ENCODE measurements at regions not wholly inside any gene's neighbourhood (a gene's known extent, or its start where the extent isn't known, plus 50 kb on each side); places are given as distances from the start of the nearest gene placed in this dataset.
"Not testable (repeated sequence)": the region's sequence is repeated elsewhere in the genome, so short reads cannot be mapped to it uniquely, and the experiment has no call there.

DNA sequence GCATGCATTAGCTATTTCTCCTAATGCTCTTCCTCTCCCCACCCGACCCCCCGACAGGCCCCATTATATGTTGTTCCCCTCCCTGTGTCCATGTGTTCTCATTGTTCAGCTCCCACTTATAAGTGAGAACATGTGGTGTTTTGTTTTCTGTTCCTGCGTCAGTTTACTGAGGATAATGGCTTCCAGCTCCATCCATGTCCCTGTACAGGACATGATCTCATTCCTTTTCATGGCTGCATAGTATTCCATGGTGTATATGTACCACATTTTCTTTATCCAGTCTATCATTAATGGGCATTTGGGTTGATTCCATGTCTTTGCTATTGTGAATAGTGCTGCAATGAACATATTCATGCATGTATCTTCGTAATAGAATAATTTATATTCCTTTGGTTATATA, 116.1 kb upstream of the PREP start:
- H3K4me3 ChIP-seq (ENCODE audit: low read depth, low read length); H3K9me3 ChIP-seq (ENCODE audit: control insufficient read depth, insufficient read depth, low read length); DNase-seq (ENCODE audit: low read depth in 4 of 6, low spot score in 6 of 6); H3K36me3 ChIP-seq (ENCODE audit: control insufficient read depth, insufficient read depth, low read length); H3K27me3 ChIP-seq (ENCODE audit: control insufficient read depth, insufficient read depth, low read length); H3K4me1 ChIP-seq (ENCODE audit: control insufficient read depth, insufficient read depth, low read length); H3K27ac ChIP-seq (ENCODE audit: low read depth, low read length): not testable (repeated sequence)
- WGBS (ENCODE audit: insufficient coverage): no CpG with 5 or more reads among the region's 4 CpGs

DNA sequence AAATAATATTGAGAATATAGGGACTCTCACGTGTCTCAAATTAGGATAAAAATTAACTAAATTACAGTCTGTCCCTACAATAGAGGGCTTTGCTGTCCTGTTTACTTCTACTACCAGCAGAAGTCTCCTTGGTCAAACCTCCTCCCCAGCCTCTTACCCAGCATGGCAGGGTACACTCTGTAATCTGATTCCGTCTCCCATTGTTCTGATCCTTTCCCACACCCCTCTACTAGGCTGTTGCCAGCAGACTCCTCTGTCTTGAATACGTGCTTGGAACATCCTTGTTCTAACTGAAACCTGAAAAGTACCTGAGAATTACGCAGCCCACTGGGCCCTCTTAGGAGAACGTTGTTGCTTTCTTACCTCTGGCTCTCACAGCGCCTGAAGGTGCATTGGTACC, 112.2 kb upstream of the PREP start:
- no peak overlapping the region for H3K4me3 ChIP-seq (ENCODE audit: low read depth, low read length)
- DNase-seq (ENCODE audit: low read depth in 4 of 6, low spot score in 6 of 6): no peak

DNA sequence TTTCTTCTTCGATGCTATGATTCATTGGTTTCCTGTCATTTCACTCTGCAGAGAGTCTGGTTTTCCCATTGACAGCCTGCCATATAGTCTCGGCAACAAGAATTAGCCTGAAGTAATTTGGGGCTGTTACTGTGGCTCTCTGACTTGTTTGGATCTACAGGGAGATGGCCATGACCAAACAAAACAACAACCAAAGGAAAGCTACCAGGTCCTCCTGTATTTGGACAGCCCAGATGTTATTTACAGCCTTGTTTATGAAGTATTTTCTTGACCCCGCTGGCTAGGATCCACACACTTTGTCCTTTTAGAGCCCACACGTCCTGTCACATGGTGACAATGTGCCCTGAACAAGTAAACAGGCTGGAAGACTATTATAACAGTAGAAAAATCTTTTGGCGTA, 111.4 kb upstream of the PREP start:
- H3K9me3 ChIP-seq (ENCODE audit: control insufficient read depth, insufficient read depth, low read length): no peaks in the 10 kb centered on the region
- no peaks in the 10 kb centered on the region for H3K27me3 ChIP-seq (ENCODE audit: control insufficient read depth, insufficient read depth, low read length)
- H3K27ac ChIP-seq (ENCODE audit: low read depth, low read length): no peak overlapping the region
- 90% methylated on average over 2 of the region's 5 CpGs for WGBS (ENCODE audit: insufficient coverage)
- peaks cover 3% of the 10 kb centered on the region for H3K4me1 ChIP-seq (ENCODE audit: control insufficient read depth, insufficient read depth, low read length)
- no peak overlapping the region for H3K4me3 ChIP-seq (ENCODE audit: low read depth, low read length)
- no peaks in the 10 kb centered on the region for H3K36me3 ChIP-seq (ENCODE audit: control insufficient read depth, insufficient read depth, low read length)
- no peak for DNase-seq (ENCODE audit: low read depth in 4 of 6, low spot score in 6 of 6)

More for the DNA sequence above, 112.2 kb upstream of the PREP start:
- Histone ChIP-seq H3K9me3 (ENCODE audit: control insufficient read depth, insufficient read depth, low read length) (no peaks in the 10 kb centered on the region), H3K27me3 (ENCODE audit: control insufficient read depth, insufficient read depth, low read length) (no peaks in the 10 kb centered on the region), H3K4me1 (ENCODE audit: control insufficient read depth, insufficient read depth, low read length) (peaks cover under 1% of the 10 kb centered on the region), H3K27ac (ENCODE audit: low read depth, low read length) (no peak overlapping the region), H3K36me3 (ENCODE audit: control insufficient read depth, insufficient read depth, low read length) (no peaks in the 10 kb centered on the region)
- 74% methylated on average over 5 of the region's 6 CpGs for WGBS (ENCODE audit: insufficient coverage)

DNA sequence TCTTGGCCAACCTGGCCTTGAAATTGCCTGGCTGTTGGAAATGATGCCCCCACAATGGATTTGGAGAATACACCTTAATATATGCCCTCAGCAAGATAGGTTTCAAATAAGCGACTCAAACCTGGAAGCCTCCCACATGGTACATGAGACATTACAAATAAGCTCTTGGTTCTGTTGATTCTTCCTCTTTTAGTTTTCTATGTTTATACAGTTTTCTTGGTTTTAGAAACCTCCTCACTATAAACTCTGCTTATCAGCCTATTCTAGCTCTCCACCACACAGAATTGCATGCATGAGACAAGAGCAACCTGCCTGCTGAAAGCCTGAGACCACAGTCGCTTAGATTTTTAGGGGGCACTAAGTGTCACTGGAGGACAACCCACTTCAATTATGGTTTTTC, 108.8 kb upstream of the PREP start:
- Histone ChIP-seq H3K4me3 (ENCODE audit: low read depth, low read length) (no peak overlapping the region), H3K9me3 (ENCODE audit: control insufficient read depth, insufficient read depth, low read length) (peaks cover under 1% of the 10 kb centered on the region), H3K27me3 (ENCODE audit: control insufficient read depth, insufficient read depth, low read length) (no peaks in the 10 kb centered on the region), H3K4me1 (ENCODE audit: control insufficient read depth, insufficient read depth, low read length) (peaks cover 3% of the 10 kb centered on the region), H3K27ac (ENCODE audit: low read depth, low read length) (no peak overlapping the region), H3K36me3 (ENCODE audit: control insufficient read depth, insufficient read depth, low read length) (no peaks in the 10 kb centered on the region)
- 100% methylated on average over 1 of the region's 2 CpGs for WGBS (ENCODE audit: insufficient coverage)
- no peak for DNase-seq (ENCODE audit: low read depth in 4 of 6, low spot score in 6 of 6)

DNA sequence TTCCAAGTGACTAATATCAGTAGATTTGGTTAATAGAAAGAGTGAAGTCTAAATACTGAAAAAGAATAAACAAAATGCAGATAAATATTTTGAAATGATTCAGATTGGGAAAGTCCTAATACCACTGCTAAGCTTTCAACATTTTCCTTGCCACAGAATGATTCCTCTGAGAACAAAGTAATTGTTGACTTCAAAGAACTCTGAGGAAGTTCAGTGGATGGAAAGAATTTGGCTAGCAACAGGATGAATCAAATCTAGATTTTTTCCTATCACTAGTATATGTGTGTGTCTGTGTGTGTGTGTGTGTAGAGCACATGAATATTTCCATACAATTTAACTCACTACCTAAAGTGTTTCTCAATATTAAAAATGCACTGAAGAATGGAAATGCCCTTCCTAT, 107.9 kb upstream of the PREP start:
- Histone ChIP-seq H3K27ac (ENCODE audit: low read depth, low read length) (no peak overlapping the region), H3K4me3 (ENCODE audit: low read depth, low read length) (no peak overlapping the region), H3K9me3 (ENCODE audit: control insufficient read depth, insufficient read depth, low read length) (peaks cover 1% of the 10 kb centered on the region), H3K36me3 (ENCODE audit: control insufficient read depth, insufficient read depth, low read length) (no peaks in the 10 kb centered on the region), H3K27me3 (ENCODE audit: control insufficient read depth, insufficient read depth, low read length) (no peaks in the 10 kb centered on the region), H3K4me1 (ENCODE audit: control insufficient read depth, insufficient read depth, low read length) (peaks cover 3% of the 10 kb centered on the region)
- DNase-seq (ENCODE audit: low read depth in 4 of 6, low spot score in 6 of 6): no peak

DNA sequence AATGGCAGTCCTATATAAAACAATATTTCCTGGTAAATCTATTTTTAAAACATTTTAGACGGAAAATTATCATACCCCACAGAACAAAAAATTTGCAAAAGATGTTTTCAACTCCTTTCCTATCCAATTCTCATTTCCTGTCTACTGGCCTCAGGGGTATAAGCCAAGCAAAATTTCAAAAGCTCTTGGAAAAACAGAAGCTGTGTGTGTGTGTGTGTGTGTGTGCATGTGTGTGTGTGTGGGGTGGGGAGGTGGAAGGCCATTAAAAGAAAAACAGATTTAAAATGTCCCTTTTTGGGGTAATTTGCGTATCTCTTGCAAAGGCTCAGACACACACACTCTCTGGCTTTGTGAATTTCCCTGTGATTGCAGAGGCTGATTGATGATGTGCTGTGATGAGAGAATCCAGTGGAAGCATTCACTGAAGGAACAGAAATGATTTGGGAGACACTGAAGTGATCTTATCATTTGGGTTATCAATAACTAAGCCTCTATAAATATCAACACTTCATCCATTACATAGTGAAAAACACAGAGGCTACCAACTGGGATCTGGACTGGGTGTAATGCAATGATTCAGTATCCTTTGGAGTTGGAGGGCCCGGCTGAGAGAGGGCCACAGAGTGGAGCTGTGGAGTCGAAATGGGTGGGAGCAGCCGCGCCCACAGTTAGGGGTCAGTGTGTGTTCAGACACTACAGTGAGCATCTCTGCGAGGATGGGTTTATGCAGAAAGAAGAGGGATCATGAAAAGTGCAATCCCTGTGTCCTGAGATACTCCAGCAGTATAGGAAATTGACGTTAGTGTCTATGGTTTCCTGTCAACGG, 106.8 kb upstream of the PREP start:
- Histone ChIP-seq H3K4me1 (ENCODE audit: control insufficient read depth, insufficient read depth, low read length) (peaks cover 3% of the 10 kb centered on the region), H3K4me3 (ENCODE audit: low read depth, low read length) (no peak overlapping the region), H3K36me3 (ENCODE audit: control insufficient read depth, insufficient read depth, low read length) (no peaks in the 10 kb centered on the region), H3K27me3 (ENCODE audit: control insufficient read depth, insufficient read depth, low read length) (no peaks in the 10 kb centered on the region), H3K9me3 (ENCODE audit: control insufficient read depth, insufficient read depth, low read length) (peaks cover 1% of the 10 kb centered on the region), H3K27ac (ENCODE audit: low read depth, low read length) (no peak overlapping the region)
- WGBS (ENCODE audit: insufficient coverage): 23% methylated on average over 5 of the region's 9 CpGs
- DNase-seq (ENCODE audit: low read depth in 4 of 6, low spot score in 6 of 6): peak in 2 of 6 donors; percentile 38 to 41

DNA sequence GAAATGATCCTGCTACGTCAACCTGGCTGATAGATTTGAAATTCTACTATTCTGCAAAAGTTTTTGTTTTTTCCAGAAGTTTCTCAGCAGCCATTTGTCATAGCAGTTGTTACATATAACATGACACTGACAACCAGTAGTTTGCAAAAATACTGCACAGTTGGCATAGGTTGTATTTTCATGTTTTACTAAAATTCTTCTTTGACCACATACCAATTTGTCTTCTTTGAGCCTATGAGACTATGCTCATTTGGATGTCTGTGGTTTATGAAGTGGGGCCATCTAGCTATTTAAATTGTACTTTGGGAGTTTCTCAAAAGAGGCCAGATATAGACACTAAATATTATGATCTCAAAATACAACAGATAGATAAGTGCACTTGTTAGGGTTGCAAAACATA, 104.9 kb upstream of the PREP start:
- no peak for DNase-seq (ENCODE audit: low read depth in 4 of 6, low spot score in 6 of 6)
- Histone ChIP-seq H3K27me3 (ENCODE audit: control insufficient read depth, insufficient read depth, low read length) (no peaks in the 10 kb centered on the region), H3K4me3 (ENCODE audit: low read depth, low read length) (no peak overlapping the region), H3K4me1 (ENCODE audit: control insufficient read depth, insufficient read depth, low read length) (peaks cover 9% of the 10 kb centered on the region), H3K9me3 (ENCODE audit: control insufficient read depth, insufficient read depth, low read length) (peaks cover 1% of the 10 kb centered on the region), H3K36me3 (ENCODE audit: control insufficient read depth, insufficient read depth, low read length) (no peaks in the 10 kb centered on the region), H3K27ac (ENCODE audit: low read depth, low read length) (no peak overlapping the region)
- no CpG with 5 or more reads among the region's 1 CpG for WGBS (ENCODE audit: insufficient coverage)

DNA sequence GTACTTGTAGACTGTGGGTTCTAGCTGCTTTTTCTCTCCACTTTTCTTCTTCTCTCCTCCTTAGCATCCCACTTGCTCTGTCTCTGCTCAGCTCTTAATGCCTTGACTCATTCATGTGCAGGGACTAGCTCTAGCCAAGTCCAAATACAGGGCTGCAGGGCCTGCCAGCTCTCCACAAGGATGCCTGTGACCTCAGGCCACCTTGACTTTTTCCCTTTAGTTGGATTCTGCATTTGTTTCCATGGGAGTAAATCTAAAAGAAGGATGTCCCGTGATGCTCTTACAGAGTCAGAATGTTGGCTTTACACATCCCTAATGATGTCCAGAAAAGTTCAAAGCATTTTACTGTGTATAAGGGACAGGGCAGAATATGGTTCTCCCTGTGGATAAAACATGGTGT, 101.8 kb upstream of the PREP start:
- no peaks in the 10 kb centered on the region for H3K36me3 ChIP-seq (ENCODE audit: control insufficient read depth, insufficient read depth, low read length)
- no peak overlapping the region for H3K4me3 ChIP-seq (ENCODE audit: low read depth, low read length)
- peak in 1 of 6 donors; percentile 53 for DNase-seq (ENCODE audit: low read depth in 4 of 6, low spot score in 6 of 6)
- peaks cover 1% of the 10 kb centered on the region for H3K9me3 ChIP-seq (ENCODE audit: control insufficient read depth, insufficient read depth, low read length)
- H3K27me3 ChIP-seq (ENCODE audit: control insufficient read depth, insufficient read depth, low read length): no peaks in the 10 kb centered on the region
- WGBS (ENCODE audit: insufficient coverage): 29% methylated on average over 1 of the region's 1 CpG
- no peak overlapping the region for H3K27ac ChIP-seq (ENCODE audit: low read depth, low read length)
- peaks cover 6% of the 10 kb centered on the region for H3K4me1 ChIP-seq (ENCODE audit: control insufficient read depth, insufficient read depth, low read length)

DNA sequence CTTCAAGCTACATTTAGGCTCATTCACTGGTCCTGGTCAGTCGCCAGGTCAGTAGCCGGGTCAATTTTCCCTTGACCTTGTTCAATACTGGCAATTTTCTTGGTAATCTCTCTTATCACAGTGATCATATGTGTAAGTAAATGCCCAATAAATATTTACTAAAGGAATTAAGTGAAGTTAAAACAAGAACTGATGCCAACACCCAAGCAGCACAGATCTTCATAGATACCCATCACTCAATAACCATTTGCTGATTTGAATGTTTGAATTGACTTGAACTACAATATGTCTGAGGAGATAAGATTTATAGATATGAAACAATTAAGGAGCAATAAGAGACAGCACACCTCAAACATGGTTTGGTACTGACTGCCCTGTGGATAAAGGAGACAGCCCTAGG, 100.8 kb upstream of the PREP start:
- peaks cover 6% of the 10 kb centered on the region for H3K4me1 ChIP-seq (ENCODE audit: control insufficient read depth, insufficient read depth, low read length)
- H3K36me3 ChIP-seq (ENCODE audit: control insufficient read depth, insufficient read depth, low read length): no peaks in the 10 kb centered on the region
- H3K4me3 ChIP-seq (ENCODE audit: low read depth, low read length): no peak overlapping the region
- no peak overlapping the region for H3K27ac ChIP-seq (ENCODE audit: low read depth, low read length)
- H3K9me3 ChIP-seq (ENCODE audit: control insufficient read depth, insufficient read depth, low read length): peaks cover 1% of the 10 kb centered on the region
- no peaks in the 10 kb centered on the region for H3K27me3 ChIP-seq (ENCODE audit: control insufficient read depth, insufficient read depth, low read length)
- no peak for DNase-seq (ENCODE audit: low read depth in 4 of 6, low spot score in 6 of 6)
- no CpG with 5 or more reads among the region's 2 CpGs for WGBS (ENCODE audit: insufficient coverage)

DNA sequence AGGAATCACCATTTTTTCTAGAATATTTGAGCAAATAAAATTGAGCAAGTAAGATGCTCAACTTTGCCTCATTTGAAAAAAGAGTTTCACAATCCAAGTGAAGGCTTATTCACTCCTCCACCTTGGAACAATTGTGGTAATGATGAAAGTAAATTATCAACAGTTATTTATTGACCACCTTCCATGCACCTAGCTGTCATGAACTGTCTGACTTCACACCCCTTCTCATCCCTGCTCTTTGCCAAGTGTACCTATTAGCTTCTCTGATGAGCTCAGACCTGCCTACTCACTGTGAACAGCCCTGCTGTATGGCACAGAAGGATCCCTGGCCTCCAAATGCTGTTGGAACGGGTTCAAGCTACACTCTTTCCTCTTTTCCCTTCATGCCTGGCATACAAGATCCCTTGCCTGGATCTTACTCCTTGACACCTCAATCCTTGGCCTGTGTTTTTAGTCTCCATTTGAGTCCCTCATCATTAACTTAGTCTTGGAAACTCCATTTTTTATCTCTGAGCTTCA, 99.0 kb upstream of the PREP start:
- Histone ChIP-seq H3K4me1 (ENCODE audit: control insufficient read depth, insufficient read depth, low read length) (peaks cover 6% of the 10 kb centered on the region), H3K27ac (ENCODE audit: low read depth, low read length) (no peak overlapping the region), H3K36me3 (ENCODE audit: control insufficient read depth, insufficient read depth, low read length) (no peaks in the 10 kb centered on the region), H3K4me3 (ENCODE audit: low read depth, low read length) (no peak overlapping the region), H3K9me3 (ENCODE audit: control insufficient read depth, insufficient read depth, low read length) (peaks cover 1% of the 10 kb centered on the region), H3K27me3 (ENCODE audit: control insufficient read depth, insufficient read depth, low read length) (no peaks in the 10 kb centered on the region)
- 93% methylated on average over 1 of the region's 1 CpG for WGBS (ENCODE audit: insufficient coverage)
- no peak for DNase-seq (ENCODE audit: low read depth in 4 of 6, low spot score in 6 of 6)

Measured in spinal cord (tissue), 9 donors.